ENCODE measurements at regions not wholly inside any gene's neighbourhood (a gene's known extent, or its start where the extent isn't known, plus 50 kb on each side); places are given as distances from the start of the nearest gene placed in this dataset.

DNA sequence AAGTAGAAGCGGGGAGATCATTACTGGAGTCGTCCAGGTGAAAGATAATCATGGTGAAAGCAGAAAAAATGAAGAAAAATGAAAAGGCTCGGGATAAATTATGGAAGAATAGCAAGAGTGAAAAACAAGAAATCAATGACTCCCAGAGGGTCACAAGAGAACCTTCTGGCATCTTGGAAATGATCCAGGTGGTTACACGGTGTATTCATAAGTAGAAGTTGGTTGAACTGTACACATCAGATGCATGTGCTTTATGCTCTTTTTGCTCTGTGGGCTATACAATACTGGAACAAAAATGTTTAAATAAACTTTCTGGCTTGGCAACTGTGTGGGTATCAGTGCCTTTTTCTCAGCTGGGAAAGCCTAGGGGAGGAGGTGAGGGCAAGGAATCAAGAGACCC is 348.9 kb downstream of the RND3 start:
- TF ChIP-seq EZH2phosphoT487 (IDR thresholded peaks at IDR 0.05; ENCODE audit: low read depth) = no peak
- TF ChIP-seq, protein P1, sequence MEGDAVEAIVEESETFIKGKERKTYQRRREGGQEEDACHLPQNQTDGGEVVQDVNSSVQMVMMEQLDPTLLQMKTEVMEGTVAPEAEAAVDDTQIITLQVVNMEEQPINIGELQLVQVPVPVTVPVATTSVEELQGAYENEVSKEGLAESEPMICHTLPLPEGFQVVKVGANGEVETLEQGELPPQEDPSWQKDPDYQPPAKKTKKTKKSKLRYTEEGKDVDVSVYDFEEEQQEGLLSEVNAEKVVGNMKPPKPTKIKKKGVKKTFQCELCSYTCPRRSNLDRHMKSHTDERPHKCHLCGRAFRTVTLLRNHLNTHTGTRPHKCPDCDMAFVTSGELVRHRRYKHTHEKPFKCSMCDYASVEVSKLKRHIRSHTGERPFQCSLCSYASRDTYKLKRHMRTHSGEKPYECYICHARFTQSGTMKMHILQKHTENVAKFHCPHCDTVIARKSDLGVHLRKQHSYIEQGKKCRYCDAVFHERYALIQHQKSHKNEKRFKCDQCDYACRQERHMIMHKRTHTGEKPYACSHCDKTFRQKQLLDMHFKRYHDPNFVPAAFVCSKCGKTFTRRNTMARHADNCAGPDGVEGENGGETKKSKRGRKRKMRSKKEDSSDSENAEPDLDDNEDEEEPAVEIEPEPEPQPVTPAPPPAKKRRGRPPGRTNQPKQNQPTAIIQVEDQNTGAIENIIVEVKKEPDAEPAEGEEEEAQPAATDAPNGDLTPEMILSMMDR (IDR thresholded peaks at IDR 0.05; ENCODE audit: low read depth, low read length) = no peak
- no peak overlapping the region for H3K4me3 ChIP-seq (ENCODE audit: low read length)
- H3K27me3 ChIP-seq (ENCODE audit: low read depth, low read length) = peaks cover 3% of the 10 kb centered on the region; the same call in 1 of the 2 replicates
- H3K36me3 ChIP-seq (replicated peaks; ENCODE audit: low read depth, low read length) = no peaks in the 10 kb centered on the region
- no peak overlapping the region for H3K9ac ChIP-seq (ENCODE audit: low read length)
- no peaks in the 10 kb centered on the region for H3K9me3 ChIP-seq (ENCODE audit: insufficient read depth, low read length)
- peaks cover 6% of the 10 kb centered on the region for H3K4me1 ChIP-seq (ENCODE audit: low read length)
- no peaks in the 10 kb centered on the region for H4K20me1 ChIP-seq (ENCODE audit: insufficient read depth, low read length)
- H3K79me2 ChIP-seq (ENCODE audit: low read length) = no peaks in the 10 kb centered on the region
- no peak overlapping the region for H3K27ac ChIP-seq (ENCODE audit: low read length)
- no peak overlapping the region for H2AFZ ChIP-seq (ENCODE audit: low read depth, low read length)
- no peak overlapping the region for H3K4me2 ChIP-seq (ENCODE audit: low read length)

DNA sequence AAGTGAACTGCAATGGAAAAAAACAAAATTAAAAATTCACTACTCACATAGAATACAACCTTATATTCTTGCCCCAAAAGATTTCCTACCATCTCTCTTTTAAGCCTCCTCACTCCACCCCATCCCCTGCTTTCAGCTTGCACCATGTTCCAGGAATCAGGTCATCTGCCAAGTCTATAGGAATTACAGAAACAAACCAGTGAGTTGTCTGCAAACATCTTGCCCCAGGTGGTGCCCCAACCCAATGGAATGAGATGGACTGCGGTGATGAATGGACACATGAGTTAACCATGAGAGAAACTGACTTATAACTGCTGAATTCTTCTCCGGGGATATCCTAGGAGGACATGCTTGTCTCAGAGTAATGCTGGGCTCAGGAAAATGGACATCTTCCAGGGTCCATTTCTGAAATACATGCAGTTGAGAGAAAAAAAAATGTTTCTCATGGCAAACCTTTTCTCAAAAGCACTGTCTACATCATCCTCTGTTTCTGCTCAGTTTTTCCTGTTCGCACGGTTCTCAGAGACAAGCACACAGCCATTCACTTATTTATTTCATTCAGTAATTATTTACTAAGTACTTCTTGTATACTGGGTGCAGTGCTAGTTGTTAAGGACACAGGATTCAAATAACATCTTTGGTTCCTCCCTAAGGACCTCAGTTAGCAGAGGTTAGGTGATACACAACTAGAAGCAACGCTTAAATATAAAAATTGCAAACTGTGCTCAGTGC is 350.0 kb downstream of the RND3 start:
- Histone ChIP-seq H3K36me3 (replicated peaks; ENCODE audit: low read depth, low read length) (no peaks in the 10 kb centered on the region), H3K4me3 (ENCODE audit: low read length) (no peak overlapping the region), H3K9ac (ENCODE audit: low read length) (no peak overlapping the region), H3K27me3 (ENCODE audit: low read depth, low read length) (peaks cover 3% of the 10 kb centered on the region; the same call in 1 of the 2 replicates), H3K4me2 (ENCODE audit: low read length) (no peak overlapping the region), H3K27ac (ENCODE audit: low read length) (no peak overlapping the region), H4K20me1 (ENCODE audit: insufficient read depth, low read length) (no peaks in the 10 kb centered on the region), H3K9me3 (ENCODE audit: insufficient read depth, low read length) (no peaks in the 10 kb centered on the region), H3K79me2 (ENCODE audit: low read length) (no peaks in the 10 kb centered on the region), H2AFZ (ENCODE audit: low read depth, low read length) (no peak overlapping the region), H3K4me1 (ENCODE audit: low read length) (peaks cover 10% of the 10 kb centered on the region)
- no peak for TF ChIP-seq EZH2phosphoT487 (IDR thresholded peaks at IDR 0.05; ENCODE audit: low read depth)
- TF ChIP-seq, protein P1 (IDR thresholded peaks at IDR 0.05; ENCODE audit: low read depth, low read length) = no peak

DNA sequence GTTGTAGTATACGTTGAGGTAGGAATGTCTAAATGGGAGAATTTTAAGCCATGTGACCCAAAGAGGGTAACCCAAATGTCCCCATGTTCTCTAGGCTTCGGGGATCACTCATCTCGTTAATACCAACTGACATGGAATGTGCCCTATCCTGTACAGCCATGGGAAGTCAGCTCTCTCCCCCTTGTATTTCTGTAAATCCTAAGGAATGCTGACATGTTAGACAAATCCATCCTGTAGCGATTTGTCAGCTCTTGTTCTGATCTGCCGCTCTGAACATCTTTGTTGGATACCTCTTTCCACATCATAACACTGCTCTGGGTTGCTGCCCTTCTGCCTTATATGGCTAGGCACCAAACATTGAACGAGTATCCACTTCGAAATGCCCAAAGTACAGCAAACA is 350.6 kb downstream of the RND3 start:
- TF ChIP-seq EZH2phosphoT487 (IDR thresholded peaks at IDR 0.05; ENCODE audit: low read depth) = no peak
- TF ChIP-seq, protein P1 (IDR thresholded peaks at IDR 0.05; ENCODE audit: low read depth, low read length) = no peak
- no peak overlapping the region for H3K9ac ChIP-seq (ENCODE audit: low read length)

DNA sequence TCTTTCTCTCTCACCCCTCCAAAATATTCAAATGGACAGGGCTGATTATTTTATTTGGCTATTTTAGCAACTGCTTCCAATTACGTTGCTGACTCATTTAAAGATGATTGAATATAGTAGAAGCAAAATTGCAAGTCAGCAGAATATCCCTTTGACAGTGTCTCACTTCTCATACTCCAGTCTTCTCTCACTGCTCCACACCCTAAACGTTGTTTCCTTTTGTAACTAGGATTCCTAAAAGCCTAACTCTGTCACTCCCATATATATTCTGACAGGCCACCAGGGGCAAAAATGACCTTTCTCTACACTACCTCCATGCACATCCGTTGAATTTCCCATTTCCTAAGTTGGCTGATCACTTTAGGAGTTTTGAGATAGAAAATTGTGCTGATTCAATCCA is 351.1 kb downstream of the RND3 start:
- Histone ChIP-seq H3K9me3 (ENCODE audit: insufficient read depth, low read length) (no peaks in the 10 kb centered on the region), H3K4me3 (ENCODE audit: low read length) (no peak overlapping the region), H3K27me3 (ENCODE audit: low read depth, low read length) (peaks cover 3% of the 10 kb centered on the region; the same call in 1 of the 2 replicates), H3K27ac (ENCODE audit: low read length) (no peak overlapping the region), H3K79me2 (ENCODE audit: low read length) (no peaks in the 10 kb centered on the region), H2AFZ (ENCODE audit: low read depth, low read length) (no peak overlapping the region), H3K36me3 (replicated peaks; ENCODE audit: low read depth, low read length) (no peaks in the 10 kb centered on the region), H3K4me2 (ENCODE audit: low read length) (no peak overlapping the region), H3K9ac (ENCODE audit: low read length) (no peak overlapping the region), H3K4me1 (ENCODE audit: low read length) (peaks cover 10% of the 10 kb centered on the region), H4K20me1 (ENCODE audit: insufficient read depth, low read length) (no peaks in the 10 kb centered on the region)
- TF ChIP-seq, protein P1 (IDR thresholded peaks at IDR 0.05; ENCODE audit: low read depth, low read length) = no peak
- no peak for TF ChIP-seq EZH2phosphoT487 (IDR thresholded peaks at IDR 0.05; ENCODE audit: low read depth)

More for the DNA sequence above, 350.6 kb downstream of the RND3 start:
- no peaks in the 10 kb centered on the region for H3K79me2 ChIP-seq (ENCODE audit: low read length)
- no peak overlapping the region for H3K4me2 ChIP-seq (ENCODE audit: low read length)
- H3K36me3 ChIP-seq (replicated peaks; ENCODE audit: low read depth, low read length) = no peaks in the 10 kb centered on the region
- H3K4me1 ChIP-seq (ENCODE audit: low read length) = peaks cover 10% of the 10 kb centered on the region
- H3K27ac ChIP-seq (ENCODE audit: low read length) = no peak overlapping the region
- no peak overlapping the region for H2AFZ ChIP-seq (ENCODE audit: low read depth, low read length)
- no peak overlapping the region for H3K4me3 ChIP-seq (ENCODE audit: low read length)
- peaks cover 3% of the 10 kb centered on the region; the same call in 1 of the 2 replicates for H3K27me3 ChIP-seq (ENCODE audit: low read depth, low read length)
- no peaks in the 10 kb centered on the region for H4K20me1 ChIP-seq (ENCODE audit: insufficient read depth, low read length)
- no peaks in the 10 kb centered on the region for H3K9me3 ChIP-seq (ENCODE audit: insufficient read depth, low read length)
